T47D (cell line): ENCODE measurements at regions not wholly inside any gene's neighbourhood (a gene's known extent, or its start where the extent isn't known, plus 50 kb on each side); places are given as distances from the start of the nearest gene placed in this dataset.
A peak's percentile ranks its signal among the peaks of the same experiment; 100 is the strongest.

Experiments used
- DNase-seq, 2 experiments: peaks; one replicate each; pipeline versions ENCODE4 v3.0.0 to v3.0.0-alpha.2; 2011 to 2012; ENCODE audit warnings: low read depth in 1 of 2, low spot score in 1 of 2
- JUND ChIP-seq: IDR thresholded peaks from 2 replicates; pipeline ENCODE4 v1.6.1; 2012; ENCODE audit warnings: low read depth
- in situ Hi-C: cut with HindIII; loops from 2 replicates; pipeline ENCODE4 v1.10.0; 2016; ENCODE audit warnings: low sequenced_read_pairs, low pct_unique_long_range_greater_than_20kb

DNA sequence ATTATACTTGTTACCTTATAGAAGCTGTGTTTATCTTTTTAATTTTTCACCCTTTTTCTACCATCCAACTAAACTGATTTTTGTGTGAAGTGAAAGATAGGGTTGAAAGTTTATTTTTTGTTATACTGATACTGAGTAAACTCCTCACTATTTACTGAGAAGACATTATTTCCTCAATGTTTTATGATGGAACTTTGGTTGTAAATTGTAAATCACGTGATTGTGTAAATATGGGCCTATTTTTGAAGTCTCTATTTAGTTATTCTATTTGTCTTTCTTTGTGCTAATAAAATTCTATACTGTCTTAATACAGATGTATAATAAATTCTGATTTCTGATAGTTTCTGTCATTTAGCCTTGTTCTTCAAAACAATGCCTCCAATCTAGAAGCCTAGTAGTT, 697.2 kb upstream of the SLC8A1 start:
- DNase-seq: no peak
- in situ Hi-C loops: no loop called here
- no peak for TF ChIP-seq JUND

GRCh38 chr2:41151746-41152145, 699.9 kb upstream of the SLC8A1 start:
- no peak for DNase-seq

GRCh38 chr2:41152318-41152717, 700.4 kb upstream of the SLC8A1 start:
- in situ Hi-C loops: no loop called here
- no peak for TF ChIP-seq JUND
- no peak for DNase-seq

More at GRCh38 chr2:41151746-41152145, 699.9 kb upstream of the SLC8A1 start:
- no peak for TF ChIP-seq JUND
- in situ Hi-C loops: no loop called here

DNA sequence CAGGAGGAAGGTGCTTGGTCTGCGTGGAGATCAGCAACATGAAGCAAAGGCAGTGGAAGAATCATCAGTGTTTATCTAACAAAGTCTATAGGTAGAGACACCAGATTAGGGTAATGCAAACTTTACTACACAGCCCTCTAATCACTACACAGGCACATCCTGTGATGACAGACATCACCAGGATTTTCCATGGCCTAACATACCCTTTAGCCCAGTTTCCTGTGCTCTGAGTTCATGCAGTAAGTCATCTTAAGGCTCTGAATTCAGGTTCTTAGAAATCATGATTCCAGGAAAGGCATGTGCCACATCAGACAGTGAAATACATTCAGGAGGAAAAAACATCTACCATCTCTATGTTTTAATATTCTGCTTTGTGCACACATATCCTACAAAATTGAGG, 708.5 kb upstream of the SLC8A1 start:
- no peak for TF ChIP-seq JUND
- in situ Hi-C loops: no loop called here
- DNase-seq: no peak

DNA sequence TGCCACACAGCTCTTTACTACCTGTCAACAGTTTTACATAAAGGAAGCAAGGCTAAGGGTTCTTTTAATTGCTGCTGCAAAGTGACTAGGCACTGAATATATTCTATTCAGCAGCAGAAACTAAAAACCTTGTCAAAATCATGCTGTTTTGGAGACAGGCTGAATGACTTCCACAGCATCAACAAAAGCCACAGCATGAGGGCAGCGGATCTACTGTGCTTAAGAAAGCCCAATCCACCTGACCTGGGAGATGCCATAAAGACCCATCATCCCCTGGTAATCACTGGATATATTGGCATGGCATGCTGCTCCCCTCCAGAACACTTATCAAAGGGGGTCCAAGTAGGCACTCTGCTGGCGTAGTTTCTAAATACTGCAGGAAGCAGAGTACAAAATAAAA, 715.1 kb upstream of the SLC8A1 start:
- in situ Hi-C loops: no loop called here
- no peak for TF ChIP-seq JUND

GRCh38 chr2:41169744-41170143, 717.9 kb upstream of the SLC8A1 start:
- DNase-seq: no peak
- no peak for TF ChIP-seq JUND
- in situ Hi-C loops: no loop called here

More for the DNA sequence above, 715.1 kb upstream of the SLC8A1 start:
- DNase-seq: no peak

GRCh38 chr2:41170589-41170988, 718.7 kb upstream of the SLC8A1 start:
- no peak for DNase-seq
- no peak for TF ChIP-seq JUND
- in situ Hi-C loops: no loop called here

GRCh38 chr2:41180387-41180786, 728.5 kb upstream of the SLC8A1 start:
- in situ Hi-C loops: no loop called here
- DNase-seq: no peak
- TF ChIP-seq JUND: no peak

- in situ Hi-C loops: no loop called here
- no peak for TF ChIP-seq JUND
- no peak for DNase-seq
These were observed 731.1 kb upstream of the SLC8A1 start for GRCh38 chr2:41182961-41183360.

DNA sequence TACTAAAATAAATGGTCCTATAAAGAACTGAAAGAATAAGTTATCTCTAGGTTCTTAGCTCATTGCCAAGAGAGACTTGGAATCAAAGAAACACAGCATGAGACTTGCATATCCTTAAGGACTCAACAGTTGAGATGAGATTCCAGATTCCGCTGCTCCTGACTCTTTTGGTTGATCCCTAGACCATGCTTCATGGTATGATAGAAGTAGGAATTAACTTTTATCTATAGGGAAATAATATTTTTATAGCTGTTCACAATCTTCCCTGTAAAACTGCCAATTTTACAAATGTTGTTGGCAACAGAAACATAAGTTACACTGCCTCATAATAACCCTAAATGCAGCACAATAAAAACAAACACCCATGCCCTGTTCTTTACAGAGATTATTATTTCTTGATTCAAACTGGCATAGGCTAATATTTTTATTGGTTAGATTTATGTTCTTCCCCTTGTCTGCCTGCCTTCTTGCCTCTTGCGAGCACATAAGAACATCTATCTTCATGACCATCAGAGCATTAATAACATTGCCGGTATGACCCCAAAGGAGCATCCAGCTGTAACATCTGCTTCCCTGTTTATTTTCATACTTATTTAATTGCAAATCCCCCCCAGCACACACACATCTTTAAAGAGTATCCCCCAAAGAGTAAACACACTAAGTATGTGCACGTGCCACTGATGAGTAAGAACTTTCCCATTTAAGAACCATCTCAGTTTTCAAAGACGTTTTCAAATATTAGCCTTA, 735.7 kb upstream of the SLC8A1 start:
- no peak for DNase-seq
- in situ Hi-C loops: no loop called here
- no peak for TF ChIP-seq JUND

GRCh38 chr2:41194230-41194629, 742.3 kb upstream of the SLC8A1 start:
- TF ChIP-seq JUND: no peak
- in situ Hi-C loops: no loop called here
- DNase-seq: no peak

DNA sequence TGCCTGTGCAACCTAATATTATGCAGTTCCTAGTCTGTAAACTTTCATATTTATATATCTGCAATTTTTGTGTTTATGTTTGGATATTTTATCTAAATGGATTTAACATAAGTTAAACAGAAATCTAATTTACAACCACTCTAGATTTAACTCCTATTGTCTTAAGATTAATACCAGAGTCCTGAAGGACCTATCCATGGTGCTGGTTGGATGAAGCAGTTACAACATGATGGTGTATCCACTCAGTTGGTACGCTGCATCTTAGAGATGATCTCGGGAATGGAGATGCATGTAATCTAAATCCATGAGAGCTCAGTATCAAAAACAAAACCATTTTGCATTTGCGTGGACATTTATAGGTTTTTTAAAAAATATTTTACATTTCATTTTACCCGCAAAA, 745.9 kb upstream of the SLC8A1 start:
- in situ Hi-C loops: no loop called here
- no peak for TF ChIP-seq JUND
- peak in 1 of 2 experiments; percentile 22 for DNase-seq

DNA sequence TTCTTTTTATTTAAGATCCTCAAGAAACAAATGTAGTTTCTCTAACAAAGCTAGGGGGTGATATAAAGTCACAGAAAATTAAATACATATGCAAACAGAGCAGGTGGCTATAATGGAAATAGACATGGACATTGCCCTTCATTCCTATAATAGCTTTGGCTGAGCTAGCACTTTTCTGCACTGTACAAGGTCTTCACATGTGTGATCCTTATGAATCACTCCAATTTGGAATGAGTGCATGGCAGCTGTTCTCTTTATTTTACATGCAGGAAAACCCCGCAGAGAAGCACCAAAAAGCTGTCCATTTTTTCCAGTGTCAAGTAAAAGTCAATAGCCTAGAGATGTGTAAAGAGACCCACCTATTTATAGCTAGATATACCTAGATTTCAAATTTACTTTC, 747.4 kb upstream of the SLC8A1 start:
- in situ Hi-C loops: no loop called here
- no peak for TF ChIP-seq JUND
- no peak for DNase-seq

DNA sequence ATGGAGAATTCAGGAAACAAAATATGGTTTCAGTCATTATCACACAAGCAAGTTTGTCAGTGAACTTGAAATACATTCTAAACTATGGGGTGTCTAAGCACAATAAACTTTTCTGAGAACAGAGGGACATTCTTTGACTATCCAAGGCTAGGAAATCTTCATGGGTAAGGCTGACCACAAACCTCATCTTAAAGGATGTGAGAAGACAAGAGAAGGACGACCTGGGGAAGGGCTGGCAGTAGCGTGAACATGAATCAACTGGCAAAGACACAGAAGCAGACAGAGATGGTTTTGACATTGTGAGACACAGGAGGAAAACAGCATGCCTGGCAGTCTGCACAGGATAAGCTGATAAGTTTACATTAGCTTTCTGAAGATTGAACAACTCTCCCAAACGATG, 752.4 kb upstream of the SLC8A1 start:
- in situ Hi-C loops: no loop called here
- DNase-seq: no peak
- TF ChIP-seq JUND: no peak

DNA sequence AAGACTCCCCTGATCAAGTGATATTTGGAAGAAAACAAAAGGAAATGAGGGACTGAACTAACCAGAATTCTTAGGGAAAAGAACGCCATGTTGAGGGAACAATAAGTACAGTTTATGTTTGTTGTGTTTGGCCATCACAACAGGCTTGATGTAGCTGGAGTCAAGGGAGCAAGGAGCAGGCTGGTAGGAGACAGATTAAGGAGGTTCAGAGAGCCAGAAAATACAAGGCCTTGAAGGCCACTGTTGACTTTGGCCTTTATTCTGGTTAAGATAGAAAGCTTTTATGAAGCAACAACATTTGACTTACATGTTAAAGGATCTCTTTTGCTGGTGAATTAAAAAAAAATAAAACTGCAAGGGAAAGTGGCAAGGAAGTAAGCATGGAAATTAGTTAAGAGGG, 754.1 kb upstream of the SLC8A1 start:
- no peak for DNase-seq
- TF ChIP-seq JUND: no peak
- in situ Hi-C loops: no loop called here
